ENCODE measurements at regions not wholly inside any gene's neighbourhood (a gene's known extent, or its start where the extent isn't known, plus 50 kb on each side); places are given as distances from the start of the nearest gene placed in this dataset.

DNA sequence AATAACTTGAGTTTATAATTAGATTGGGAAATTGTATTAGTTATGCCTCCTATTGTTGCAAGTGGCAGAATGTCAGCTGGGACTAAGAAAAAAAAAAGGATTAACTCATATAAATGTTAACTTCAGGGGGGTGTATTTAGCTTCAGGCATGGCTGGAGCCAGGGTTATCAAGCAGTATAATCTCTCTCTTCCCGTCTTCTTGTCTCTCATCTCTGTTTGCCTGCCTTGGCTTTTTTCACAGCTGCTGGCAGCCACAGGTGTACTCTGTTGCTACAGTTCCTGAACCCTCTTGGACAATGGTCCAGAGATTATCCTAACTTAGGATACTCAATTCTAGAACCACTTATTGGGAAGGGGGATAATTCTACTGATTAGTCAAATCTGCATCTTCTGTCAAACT, 370.7 kb upstream of the MEX3C start:
- TF ChIP-seq, protein P1, sequence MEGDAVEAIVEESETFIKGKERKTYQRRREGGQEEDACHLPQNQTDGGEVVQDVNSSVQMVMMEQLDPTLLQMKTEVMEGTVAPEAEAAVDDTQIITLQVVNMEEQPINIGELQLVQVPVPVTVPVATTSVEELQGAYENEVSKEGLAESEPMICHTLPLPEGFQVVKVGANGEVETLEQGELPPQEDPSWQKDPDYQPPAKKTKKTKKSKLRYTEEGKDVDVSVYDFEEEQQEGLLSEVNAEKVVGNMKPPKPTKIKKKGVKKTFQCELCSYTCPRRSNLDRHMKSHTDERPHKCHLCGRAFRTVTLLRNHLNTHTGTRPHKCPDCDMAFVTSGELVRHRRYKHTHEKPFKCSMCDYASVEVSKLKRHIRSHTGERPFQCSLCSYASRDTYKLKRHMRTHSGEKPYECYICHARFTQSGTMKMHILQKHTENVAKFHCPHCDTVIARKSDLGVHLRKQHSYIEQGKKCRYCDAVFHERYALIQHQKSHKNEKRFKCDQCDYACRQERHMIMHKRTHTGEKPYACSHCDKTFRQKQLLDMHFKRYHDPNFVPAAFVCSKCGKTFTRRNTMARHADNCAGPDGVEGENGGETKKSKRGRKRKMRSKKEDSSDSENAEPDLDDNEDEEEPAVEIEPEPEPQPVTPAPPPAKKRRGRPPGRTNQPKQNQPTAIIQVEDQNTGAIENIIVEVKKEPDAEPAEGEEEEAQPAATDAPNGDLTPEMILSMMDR (conservative IDR thresholded peaks at IDR 0.05), result no peak
- no peak for TF ChIP-seq ZFX (IDR thresholded peaks at IDR 0.05)

Measured in C4-2B (cell line).